GM21529 (cell line): ENCODE measurements at regions not wholly inside any gene's neighbourhood (a gene's known extent, or its start where the extent isn't known, plus 50 kb on each side); places are given as distances from the start of the nearest gene placed in this dataset.
"Not testable (repeated sequence)": the region's sequence is repeated elsewhere in the genome, so short reads cannot be mapped to it uniquely, and the experiment has no call there.

ENCODE experiments used
- ATAC-seq: cut with Tn5 transposase; IDR thresholded peaks from one replicate; pipeline ENCODE4 v1.9.1; 2021; ENCODE audit not compliant: unreplicated experiment

- no peak for ATAC-seq
These were observed 60.2 kb downstream of the TFAP2C start for GRCh38 chr20:56689318-56689717.

- no peak for ATAC-seq
These were observed 60.9 kb downstream of the TFAP2C start for GRCh38 chr20:56689852-56690485.

- no peak for ATAC-seq
These were observed 61.5 kb downstream of the TFAP2C start for GRCh38 chr20:56690531-56691175.

GRCh38 chr20:56691325-56691998, 62.4 kb downstream of the TFAP2C start:
- no peak for ATAC-seq

DNA sequence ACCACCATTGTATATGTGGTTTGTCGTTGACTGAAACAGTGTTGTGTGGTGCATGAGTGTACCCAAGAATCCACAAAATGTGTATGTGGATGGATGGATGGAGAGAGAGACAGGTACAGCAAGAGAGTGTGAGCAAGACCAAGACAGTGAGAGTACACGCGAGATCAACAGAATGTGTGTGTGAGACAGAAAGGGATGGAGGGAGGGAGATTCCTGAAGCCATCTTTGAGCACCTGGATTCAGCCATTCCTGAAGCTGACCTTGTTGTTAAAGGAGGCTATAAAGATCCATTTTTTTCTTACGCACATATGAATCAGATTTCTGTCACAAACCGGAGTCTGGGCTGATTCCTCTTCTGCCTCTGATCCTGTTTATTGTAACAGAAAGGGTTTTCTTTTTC, 64.1 kb downstream of the TFAP2C start:
- ATAC-seq, result no peak

- no peak for ATAC-seq
These were observed 68.4 kb downstream of the TFAP2C start for GRCh38 chr20:56697476-56697875.

- no peak for ATAC-seq
These were observed 69.2 kb downstream of the TFAP2C start for GRCh38 chr20:56698297-56698696.

DNA sequence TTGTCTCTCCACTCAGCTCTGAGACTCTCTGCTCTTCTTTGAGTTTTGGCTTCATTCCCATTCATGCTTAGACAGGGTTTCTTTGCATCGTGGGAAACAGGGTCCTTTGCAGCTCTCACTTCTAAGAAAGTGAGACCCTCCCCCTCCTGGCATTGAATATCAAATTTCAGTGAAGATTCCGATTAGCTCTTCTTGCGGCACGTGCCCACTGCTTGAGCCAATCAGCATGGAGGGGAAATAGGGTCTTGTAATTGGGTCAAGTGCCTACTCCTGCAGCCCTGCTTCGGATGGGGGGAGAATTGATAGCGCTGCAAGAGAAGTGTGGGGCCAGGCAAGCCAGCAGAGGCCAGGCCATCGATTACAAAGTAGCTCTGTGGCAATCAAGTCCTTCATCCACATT, 69.6 kb downstream of the TFAP2C start:
- no peak for ATAC-seq

GRCh38 chr20:56702931-56703840, 74.1 kb downstream of the TFAP2C start:
- ATAC-seq, result no peak

- ATAC-seq, result no peak
These were observed 77.8 kb downstream of the TFAP2C start for GRCh38 chr20:56706867-56707360.

GRCh38 chr20:56708991-56709390, 79.9 kb downstream of the TFAP2C start:
- no peak for ATAC-seq

GRCh38 chr20:56710125-56710524, 81.0 kb downstream of the TFAP2C start:
- ATAC-seq, result no peak

GRCh38 chr20:56710577-56710976, 81.5 kb downstream of the TFAP2C start:
- not testable (repeated sequence) for ATAC-seq

DNA sequence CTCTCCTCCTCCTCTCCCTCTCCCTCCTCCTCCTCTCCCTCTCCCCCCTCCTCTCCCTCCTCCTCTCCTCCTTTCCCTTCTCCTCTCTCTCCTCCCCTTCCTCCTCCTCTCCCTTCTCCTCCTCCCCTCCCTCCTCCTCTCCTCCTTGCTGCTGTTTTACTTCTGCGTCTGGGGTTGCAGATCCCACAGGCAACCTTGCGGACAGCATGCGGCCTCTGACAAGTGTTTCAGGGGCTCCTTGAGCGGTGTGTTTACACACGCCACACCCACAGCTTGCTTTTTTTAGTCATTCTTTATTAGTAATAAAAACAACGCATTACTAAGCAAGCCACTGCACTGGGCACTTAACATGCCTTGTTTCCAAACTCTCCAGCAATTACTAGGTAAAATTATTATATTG, 81.9 kb downstream of the TFAP2C start:
- no peak for ATAC-seq

DNA sequence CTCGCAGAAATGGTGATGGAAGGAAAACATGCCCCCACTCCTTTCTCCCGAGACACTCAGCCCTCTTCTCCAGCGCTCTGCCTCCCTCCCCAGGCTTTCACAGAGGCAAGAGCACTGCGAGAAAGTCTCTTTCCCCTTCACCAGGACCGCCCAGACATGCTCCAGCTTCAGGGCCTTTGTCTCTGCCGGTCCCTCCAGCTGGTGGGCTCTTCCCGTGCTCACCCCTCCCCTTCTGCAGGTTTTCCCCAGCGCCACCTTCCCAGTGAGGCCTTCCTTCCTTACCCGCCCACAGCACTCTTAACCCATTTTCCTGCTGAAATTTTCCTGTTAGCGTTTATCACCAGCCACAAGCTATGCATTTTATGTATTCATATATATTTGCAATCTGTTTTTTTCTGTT, 86.2 kb downstream of the TFAP2C start:
- ATAC-seq, result no peak

DNA sequence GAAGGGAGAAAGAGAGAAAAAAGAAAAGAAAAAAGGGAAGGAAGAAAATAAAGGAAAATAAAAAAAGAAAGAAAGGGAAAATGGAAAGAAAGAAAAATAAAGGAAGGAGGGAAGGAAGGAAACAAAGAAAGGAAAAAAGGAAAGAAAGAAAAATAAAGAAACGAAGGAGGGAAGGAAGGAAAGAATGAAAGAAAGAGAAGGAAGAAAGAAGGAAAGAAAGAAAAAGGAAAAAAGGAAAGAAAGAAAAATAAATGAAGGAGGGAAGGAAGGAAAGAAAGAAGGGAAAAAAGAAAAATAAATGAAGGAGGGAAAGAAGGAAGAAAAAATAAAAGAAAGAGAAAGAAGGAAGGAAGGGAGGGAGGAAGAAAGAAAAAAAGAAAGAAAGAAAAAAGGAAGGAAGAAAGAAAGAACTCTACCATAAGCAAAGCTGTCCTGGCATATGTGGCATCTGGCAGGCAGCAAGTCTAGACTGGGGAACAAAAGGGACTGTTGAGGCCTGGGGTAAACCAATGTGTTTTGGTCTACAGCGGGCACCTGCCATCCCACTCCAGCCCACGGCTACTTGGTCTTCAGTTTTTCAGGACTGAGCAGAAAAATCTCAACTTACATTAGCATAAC, 86.9 kb downstream of the TFAP2C start:
- ATAC-seq, result no peak

GRCh38 chr20:56716806-56717205, 87.7 kb downstream of the TFAP2C start:
- ATAC-seq, result no peak

GRCh38 chr20:56718816-56719215, 89.7 kb downstream of the TFAP2C start:
- no peak for ATAC-seq

- no peak for ATAC-seq
These were observed 91.6 kb downstream of the TFAP2C start for GRCh38 chr20:56720620-56721213.

GRCh38 chr20:56722042-56722441, 92.9 kb downstream of the TFAP2C start:
- no peak for ATAC-seq
